Ovary (tissue), 3 donors: ENCODE measurements at regions not wholly inside any gene's neighbourhood (a gene's known extent, or its start where the extent isn't known, plus 50 kb on each side); places are given as distances from the start of the nearest gene placed in this dataset.

Experiments
- CTCF ChIP-seq, 3 donors: fragments of 450-650 bp in 2 of 3; fragments of 200-600 bp in 1 of 3; IDR thresholded peaks; one replicate each; pipeline versions ENCODE4 v1.5.1 to v1.8.0; 2016 to 2022; ENCODE audit warnings: antibody characterized with exemption in 3 of 3, mild to moderate bottlenecking in 1 of 3
- POLR2A ChIP-seq: fragments of 450-650 bp; IDR thresholded peaks from one replicate; pipeline ENCODE4 v1.6.1; 2017; ENCODE audit warnings: antibody characterized with exemption, mild to moderate bottlenecking, moderate library complexity
- donor health status: DM: no; HTN: no; CAD: no.

- TF ChIP-seq POLR2A (no peak), CTCF (IDR thresholded peaks at IDR 0.05) (no peak)
These were observed 539.7 kb upstream of the DAB1 start for GRCh38 chr1:57963581-57963980.
